ENCODE measurements at regions not wholly inside any gene's neighbourhood (a gene's known extent, or its start where the extent isn't known, plus 50 kb on each side); places are given as distances from the start of the nearest gene placed in this dataset.

DNA sequence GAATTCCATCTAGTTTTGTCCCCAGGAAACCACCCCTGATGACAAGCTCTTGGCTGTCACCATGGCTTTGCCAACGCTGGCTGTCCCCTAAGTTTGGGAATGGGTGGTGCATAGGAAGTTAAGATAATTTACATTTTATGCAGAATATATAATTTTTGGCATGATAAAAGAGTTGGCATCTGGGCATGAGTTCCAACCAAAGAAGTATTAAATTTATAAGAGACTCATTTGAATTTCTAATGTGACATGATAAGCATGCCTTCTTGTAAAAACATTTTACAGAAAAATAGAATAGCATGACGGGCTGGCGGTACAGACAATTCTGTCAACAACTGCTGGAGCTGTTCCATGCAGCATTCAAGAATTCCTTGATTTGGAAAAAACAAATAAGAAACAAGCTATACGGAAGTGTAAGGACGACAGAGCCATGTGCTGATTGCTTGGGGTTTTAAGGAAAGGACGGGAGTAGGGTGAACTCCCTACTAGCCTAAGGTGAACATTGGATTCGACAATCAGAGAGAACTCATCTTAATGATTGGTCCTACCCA is 106.8 kb upstream of the C1orf21 start:
- DNase-seq (ENCODE audit: low read depth, low spot score) = no peak

DNA sequence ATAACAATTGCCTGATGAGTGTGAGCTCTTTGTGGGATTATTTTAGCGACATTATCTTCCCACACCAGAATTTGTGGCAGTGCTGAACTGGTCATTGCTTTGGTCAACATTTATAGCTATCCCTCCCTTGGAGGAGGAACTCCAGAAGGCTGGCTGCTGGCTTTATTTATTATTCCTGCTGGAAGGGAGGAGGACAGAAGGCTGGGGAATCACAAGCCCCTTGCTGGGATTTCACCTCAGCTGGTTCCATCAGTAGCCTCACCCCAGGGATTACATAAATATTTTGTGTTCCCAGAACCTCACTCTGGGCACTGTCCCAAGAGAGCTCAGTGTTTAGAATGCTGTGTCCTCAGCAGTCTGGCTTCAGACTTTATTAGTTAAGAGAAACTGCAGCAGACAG is 102.8 kb upstream of the C1orf21 start:
- DNase-seq (ENCODE audit: low read depth, low spot score) = no peak

- no peak for DNase-seq (ENCODE audit: low read depth, low spot score)
These were observed 101.9 kb upstream of the C1orf21 start for GRCh38 chr1:184284900-184285299.

DNA sequence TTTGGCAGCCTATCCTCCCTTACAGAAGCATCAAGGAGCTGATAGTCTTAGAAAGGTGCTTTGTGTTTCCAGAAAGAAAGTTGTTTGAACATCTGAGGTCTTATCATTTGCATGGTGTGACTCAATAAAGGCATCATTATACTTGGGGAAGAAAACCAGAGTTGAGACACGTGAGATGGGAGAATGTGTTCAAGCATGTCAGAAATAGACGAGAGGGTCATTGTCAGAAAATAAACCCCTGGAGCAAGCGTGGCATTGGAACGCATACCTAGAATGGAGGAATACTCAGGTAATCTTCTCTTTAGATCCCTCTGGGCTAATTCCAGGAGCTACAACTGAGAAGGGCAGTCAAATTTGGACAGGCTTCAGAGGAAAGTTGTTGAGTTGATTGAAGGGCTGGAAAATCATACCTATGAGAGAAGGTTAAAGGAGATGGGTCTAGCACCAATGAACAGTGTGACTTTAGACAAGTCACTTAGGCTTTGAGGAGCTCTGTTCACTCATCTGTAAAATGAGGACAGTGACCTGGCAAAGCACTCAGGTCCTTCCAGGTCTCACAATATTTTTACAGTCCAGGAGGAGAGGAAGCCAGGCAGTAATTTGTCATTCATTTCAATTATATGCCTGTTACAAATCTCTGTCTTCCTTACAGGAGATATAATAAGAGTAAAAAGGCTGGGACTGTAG is 101.3 kb upstream of the C1orf21 start:
- DNase-seq (ENCODE audit: low read depth, low spot score) = no peak

- DNase-seq (ENCODE audit: low read depth, low spot score) = no peak
These were observed 99.8 kb upstream of the C1orf21 start for GRCh38 chr1:184287001-184287400.

- DNase-seq (ENCODE audit: low read depth, low spot score) = no peak
These were observed 96.8 kb upstream of the C1orf21 start for GRCh38 chr1:184289825-184290550.

- no peak for DNase-seq (ENCODE audit: low read depth, low spot score)
These were observed 95.1 kb upstream of the C1orf21 start for GRCh38 chr1:184291701-184292100.

GRCh38 chr1:184292101-184292500 is 94.7 kb upstream of the C1orf21 start:
- no peak for DNase-seq (ENCODE audit: low read depth, low spot score)

- no peak for DNase-seq (ENCODE audit: low read depth, low spot score)
These were observed 92.7 kb upstream of the C1orf21 start for GRCh38 chr1:184294101-184294500.

- DNase-seq (ENCODE audit: low read depth, low spot score) = no peak
These were observed 90.2 kb upstream of the C1orf21 start for GRCh38 chr1:184296466-184297243.

- no peak for DNase-seq (ENCODE audit: low read depth, low spot score)
These were observed 89.5 kb upstream of the C1orf21 start for GRCh38 chr1:184297244-184297750.

DNA sequence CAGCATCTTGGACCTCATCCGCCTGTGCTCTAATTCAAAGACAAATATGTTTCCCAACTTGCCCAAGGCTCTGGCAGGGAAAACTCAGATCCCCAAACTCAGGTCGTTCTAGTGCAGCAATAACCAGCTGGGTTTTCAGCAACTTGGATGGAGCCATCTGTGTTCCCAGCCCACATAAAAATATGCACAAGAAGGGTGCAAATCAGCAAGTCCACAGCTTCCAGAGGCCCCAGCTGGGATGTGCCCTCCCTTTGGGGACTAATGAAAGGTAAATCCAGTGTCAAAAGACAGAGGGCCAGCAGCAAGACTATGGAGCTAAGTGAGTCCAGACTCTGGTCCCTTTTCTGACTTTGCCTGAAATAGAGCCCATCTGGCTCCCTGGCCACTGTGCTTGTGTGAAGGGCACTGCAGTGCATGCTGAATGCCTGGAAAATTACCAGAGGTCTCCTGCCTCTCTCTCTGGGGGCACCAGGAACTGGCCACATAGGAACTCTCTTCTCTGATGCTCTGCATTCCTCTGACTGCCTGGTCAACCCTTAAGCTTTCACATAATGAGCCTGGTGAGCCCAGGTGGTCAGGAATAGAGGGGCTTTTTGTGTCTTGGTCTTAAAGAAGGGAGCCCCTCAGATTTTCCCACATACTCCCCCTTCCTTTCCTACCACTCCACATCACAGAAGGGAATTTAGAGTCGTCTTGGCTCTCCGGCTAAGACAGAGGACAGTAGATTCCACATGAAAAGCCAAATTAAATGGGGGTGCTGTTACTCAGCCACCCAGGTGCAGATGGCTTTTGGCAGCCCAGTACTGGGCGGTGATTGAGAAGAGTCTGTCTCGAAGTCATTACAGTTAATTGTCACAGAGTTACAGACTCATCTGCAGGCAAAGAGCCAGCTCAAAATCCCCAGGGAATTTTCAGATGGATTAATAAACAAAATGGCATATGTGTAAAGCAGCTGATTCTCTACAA is 88.1 kb upstream of the C1orf21 start:
- DNase-seq (ENCODE audit: low read depth, low spot score) = no peak

DNA sequence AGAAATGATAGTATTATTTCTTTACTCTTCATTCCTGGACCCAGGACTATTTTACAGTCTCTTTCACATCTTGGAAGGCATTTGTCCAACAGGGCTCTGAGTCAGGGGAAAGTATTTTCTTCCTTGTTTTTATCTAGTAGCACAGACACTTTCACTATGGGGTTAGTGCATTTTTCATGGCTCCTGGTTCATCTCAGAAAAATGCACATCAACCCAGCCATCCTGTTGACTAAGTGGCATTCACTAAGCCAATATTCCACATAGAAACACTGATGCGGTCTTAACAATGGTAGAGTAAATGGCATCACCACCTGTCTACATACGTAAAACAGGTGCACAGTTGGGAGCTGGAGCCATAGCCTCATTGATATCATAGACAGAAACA is 87.4 kb upstream of the C1orf21 start:
- DNase-seq (ENCODE audit: low read depth, low spot score) = no peak

DNA sequence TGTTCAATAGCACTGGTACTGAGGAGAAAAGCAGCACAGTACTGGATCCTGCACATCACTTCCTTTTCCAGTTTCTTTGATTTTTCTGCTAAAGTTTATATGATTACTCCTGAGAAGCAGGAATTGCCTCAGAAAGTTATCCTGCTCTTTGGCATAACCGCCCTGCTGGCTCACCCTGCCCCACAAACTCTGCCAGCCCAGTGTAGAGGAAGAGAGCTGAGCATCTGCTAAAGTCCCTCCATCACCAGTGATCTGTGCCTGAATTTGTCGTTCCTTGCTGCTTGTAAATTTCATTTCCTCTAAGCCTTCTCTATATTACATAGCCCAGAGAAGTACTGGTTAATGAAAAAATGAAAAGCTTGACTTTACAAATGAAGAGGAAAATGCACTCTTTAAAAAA is 87.0 kb upstream of the C1orf21 start:
- DNase-seq (ENCODE audit: low read depth, low spot score) = no peak

- no peak for DNase-seq (ENCODE audit: low read depth, low spot score)
These were observed 86.4 kb upstream of the C1orf21 start for GRCh38 chr1:184300446-184300845.

GRCh38 chr1:184301227-184301626 is 85.6 kb upstream of the C1orf21 start:
- no peak for DNase-seq (ENCODE audit: low read depth, low spot score)

DNA sequence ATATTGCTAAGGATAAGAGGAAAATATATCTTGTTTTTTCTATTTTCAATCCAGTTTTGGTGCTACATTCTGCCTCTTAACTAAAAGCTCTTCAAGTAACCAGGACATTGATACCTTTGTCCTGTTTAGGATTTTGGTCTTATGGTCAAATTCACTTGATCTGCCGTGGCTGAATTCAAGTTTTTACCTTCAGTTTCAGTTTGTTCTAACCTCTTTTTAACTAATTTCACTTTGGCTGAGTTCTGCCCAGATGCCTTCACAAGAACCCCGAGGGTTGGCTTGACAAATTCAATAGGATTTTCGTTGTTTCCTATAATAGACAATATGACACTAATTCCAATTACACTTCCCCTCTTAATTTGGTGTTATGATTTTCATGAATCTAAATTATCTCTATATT is 84.5 kb upstream of the C1orf21 start:
- no peak for DNase-seq (ENCODE audit: low read depth, low spot score)

- no peak for DNase-seq (ENCODE audit: low read depth, low spot score)
These were observed 76.5 kb upstream of the C1orf21 start for GRCh38 chr1:184310157-184310819.

DNA sequence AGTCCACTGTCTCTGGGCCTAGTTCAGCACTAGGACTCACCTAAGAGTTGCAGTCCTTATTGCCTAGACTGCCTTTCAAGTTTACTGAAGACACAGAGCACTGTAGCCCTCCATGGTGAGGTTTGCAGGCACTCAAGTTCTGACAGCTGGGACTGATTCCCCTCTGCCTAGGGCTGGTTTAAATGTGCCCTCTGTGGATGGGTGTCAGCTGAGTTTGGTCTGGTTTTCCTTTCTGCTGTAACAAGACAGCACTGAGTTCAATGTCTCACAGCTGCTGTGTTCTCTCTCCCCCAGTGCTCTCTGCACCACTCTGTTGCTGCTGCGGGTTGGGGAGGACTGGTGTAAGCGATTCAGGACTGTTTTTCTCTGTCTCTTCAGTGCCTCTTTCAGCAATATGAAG is 75.2 kb upstream of the C1orf21 start:
- no peak for DNase-seq (ENCODE audit: low read depth, low spot score)

DNA sequence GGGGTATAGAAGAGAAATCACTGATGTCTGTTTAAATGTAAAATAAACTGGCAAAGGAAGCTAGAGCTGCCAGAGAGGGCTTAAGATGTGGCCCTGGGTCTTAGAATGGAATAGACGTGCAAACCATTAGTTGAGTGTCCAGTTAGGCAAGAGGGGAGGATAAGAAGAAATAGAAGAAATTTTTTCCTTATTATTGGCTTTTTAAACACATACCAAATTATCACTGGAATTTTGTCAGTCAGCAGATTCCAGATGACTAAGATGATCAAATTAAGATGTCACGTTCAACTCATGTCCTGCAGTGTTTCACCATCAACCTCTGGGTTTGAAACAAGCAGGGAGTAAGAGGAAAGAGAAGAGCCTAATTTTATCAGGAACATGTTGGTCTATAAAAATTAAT is 71.6 kb upstream of the C1orf21 start:
- DNase-seq (ENCODE audit: low read depth, low spot score) = no peak

All from iPS DF 19.7 (cell line).